Activated CD4-positive, alpha-beta T cell treated with anti-CD3 and anti-CD28 coated beads for 48 hours (primary cell): ENCODE measurements at regions not wholly inside any gene's neighbourhood (a gene's known extent, or its start where the extent isn't known, plus 50 kb on each side); places are given as distances from the start of the nearest gene placed in this dataset.

Experiments
- DNase-seq: peaks from one replicate; pipeline ENCODE4 v3.0.0-alpha.2; 2020

DNA sequence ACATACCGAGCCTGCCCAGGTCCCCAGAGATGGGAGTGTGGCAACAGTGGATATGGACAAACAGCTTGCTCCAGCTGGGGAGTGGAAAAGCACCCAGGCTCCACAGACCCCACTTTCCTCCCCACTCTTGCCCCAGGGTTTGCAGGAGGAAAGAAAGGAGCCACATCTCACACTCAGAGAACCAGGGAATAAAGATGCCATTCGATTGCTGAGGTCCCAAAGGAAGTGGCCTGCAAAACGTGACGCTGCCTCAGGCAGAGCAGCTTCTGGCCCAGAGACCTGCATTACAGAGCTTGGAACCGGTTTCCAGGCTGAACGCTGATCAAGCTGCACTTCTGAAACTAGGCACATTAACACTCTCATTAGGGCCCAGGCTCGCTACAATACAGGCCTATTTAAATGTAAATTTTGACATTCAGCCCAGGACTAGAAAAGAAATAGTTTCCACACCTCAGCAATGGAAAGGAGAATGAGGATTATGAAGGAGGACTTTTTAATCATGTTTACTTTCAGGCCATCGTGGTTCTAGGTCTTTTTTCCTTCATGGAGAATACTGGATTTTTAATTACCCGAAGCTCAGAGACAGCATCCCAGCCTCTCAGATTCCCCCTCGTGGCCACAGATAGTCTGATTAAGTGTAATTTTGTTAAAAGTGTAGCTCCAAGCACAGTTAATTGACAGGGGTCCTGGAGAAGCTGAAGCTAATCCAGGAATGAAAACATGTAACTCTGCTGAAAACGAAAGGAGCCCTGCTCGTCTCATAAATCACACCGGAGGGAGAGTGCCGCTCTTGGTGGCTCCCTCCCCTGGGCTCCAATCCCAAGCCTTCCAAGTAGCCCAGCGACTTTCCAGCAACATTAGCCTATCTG lies 221.3 kb upstream of the RAB6C start:
- no peak for DNase-seq

DNA sequence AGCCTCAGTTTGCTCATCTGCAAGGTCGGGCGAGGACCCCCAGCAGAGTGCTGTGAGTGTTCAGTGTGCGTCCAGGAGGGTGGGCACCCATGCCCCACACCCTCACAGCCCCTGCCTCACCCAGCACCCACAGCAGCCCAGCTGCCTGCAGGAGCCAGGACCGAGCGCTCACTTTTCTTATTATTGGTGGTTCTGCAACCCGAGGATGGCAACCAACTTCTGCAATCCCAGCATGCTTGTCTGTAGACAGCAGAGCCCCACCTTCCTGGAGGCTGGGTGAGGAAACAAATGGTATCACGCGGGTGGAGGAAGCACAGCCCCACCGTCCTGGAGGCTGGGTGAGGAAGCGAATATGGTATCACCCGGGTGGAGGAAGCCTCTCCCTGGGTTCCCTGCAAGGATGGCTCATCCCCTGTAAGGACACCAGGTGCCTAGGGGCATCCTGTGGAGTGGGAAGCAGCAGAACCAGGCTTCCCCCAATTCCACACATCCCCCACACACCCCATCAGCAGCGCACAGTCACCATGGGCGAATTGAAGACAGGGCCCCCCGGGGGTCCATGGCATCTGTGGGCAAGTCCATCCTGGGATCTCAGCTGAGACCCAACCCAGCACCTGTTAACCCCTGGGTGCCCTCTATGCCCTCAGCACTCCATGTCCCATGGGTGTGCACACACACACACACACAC lies 220.5 kb upstream of the RAB6C start:
- no peak for DNase-seq

DNA sequence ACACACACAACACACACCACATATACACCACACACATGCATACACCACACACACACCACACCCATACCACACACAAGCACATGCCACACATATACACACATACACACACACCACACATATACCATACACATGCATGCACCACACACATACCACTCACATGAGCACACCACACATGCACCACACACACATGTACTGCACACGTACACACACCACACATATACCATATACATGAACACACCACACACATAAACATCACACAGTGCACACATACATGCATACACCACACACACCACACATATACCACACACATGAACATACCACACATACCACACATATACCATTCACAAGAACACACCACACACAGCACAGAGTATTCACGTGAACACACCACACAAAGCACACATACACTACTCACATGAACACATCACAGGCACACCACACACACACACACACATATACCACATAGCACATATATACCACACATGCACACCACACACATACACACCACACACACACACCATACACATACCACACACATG lies 219.9 kb upstream of the RAB6C start:
- no peak for DNase-seq

DNA sequence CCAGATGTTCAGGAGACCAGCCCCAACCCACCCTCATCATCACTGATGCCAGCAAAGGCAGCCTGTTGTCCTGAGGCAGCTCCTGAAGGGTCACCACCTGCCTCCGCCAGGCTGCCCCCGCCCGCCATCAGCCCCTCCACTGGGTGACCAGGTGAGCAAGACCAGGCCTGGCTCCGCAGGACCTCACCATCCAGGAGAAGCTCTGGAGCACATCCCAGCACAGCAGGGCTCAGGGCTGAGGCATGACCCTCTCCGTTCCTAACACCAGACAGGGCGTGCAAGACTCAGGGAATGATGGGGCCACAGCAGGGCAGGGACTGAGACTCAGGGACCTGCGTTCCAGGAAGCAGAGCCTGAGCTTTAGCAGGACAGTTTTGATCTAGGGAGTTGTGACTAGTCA lies 218.8 kb upstream of the RAB6C start:
- DNase-seq, result no peak

DNA sequence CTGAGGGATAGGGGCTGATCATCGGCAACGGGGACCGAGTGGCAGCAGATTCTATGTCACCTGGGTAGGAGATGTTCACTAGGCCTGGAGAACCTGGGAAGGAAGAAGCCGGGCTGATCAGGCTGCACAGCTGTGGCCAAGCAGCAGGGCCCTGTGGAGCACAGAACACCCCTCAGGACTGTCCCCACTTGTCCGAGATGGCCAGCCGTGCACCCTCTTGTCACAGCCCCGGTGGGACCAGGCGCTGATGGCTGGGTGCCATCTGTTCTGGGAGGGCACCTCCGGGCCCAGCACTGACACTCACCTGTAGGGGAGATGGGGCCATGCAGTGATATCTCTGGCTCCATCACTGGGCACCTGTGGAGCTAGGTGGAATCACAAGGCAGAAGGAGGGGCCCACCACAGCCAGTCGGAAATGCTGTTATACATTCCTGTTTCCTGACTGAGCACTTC lies 217.9 kb upstream of the RAB6C start:
- no peak for DNase-seq

DNA sequence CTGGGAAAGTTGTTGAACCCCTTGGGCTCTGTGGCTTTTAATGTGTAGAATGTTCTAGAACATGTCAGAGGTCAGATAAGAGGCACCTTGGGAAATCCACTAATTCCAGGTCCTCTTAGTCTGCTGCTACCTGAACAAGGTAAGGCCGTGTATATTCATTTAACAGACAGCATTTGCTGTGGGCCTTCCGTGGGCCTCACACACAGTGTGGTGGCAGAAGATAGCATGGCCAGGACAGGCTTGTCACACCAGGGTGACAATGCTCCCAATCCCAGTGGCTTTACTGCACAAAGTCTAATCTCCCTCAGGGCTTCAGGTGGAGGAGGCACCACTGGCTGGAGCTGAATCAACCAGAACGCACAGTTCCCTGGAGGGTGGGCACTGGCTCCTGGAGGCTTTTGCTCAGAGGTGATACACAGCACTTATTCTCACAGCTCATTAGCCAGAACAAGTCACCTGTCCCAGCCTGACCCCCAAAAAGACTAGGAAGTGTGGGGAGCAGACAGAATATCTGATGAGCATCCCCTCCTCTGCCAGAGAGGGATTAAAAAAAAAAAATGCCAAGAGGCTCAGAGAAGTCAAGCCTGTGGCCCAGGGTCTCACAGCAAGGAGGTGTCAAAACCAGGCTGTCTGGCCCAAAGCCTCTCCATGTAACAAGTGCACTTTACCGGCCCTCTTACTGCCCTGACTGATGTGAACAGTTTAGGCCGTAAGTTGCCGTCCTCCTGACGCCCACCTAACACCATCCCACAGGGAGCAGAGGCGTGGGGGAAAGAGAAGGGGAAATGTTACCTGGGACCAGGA lies 216.9 kb upstream of the RAB6C start:
- no peak for DNase-seq

DNA sequence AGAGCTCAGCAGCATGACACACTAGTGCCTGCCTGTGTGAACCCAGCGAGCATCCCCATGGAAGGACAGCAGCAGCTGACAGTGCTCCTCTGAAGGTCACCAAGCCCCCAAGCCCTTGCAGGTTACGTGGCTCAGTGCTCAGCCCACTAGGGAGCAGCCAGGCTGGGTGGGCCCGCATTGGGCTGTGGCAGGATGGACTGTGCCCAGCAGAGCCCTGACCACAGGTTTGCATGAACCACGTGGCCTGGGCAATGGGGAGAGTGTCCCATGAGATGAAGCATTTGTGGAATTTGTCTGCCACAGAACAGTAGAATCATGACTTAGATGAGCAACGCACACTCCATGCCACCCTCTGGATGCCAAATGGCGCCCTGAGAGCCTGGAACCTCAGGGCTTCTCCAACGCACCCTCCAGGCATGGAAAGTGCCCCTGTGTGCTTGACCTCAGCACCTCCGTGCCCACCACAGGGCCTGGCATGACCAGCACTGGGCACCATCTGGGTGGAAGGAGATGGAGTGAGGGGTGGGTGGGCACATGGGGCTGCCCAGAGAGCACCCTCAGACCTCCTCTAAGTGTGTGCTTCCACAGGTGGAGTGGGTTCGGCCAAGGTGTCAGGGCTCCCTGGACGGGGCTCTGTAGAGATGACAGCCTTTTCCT lies 216.1 kb upstream of the RAB6C start:
- DNase-seq, result no peak

DNA sequence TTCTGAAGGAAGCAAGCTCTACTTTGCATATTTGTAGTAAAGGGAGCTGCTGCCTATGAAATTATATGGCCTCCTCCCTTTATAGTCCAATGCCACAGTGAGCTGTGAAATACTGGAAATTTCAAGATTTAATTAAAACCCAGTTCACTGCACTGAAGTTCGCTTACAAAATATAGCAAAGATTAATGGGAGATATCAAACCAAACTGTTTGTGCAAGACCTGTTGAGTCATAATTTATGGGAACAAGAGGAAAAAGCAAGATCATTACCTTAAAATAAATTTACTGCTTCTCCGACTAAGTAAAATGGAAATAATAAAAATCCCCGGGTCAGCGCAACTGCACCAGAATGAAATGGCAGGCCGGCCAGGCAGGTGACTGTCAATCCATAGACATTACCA lies 215.5 kb upstream of the RAB6C start:
- DNase-seq, result no peak

DNA sequence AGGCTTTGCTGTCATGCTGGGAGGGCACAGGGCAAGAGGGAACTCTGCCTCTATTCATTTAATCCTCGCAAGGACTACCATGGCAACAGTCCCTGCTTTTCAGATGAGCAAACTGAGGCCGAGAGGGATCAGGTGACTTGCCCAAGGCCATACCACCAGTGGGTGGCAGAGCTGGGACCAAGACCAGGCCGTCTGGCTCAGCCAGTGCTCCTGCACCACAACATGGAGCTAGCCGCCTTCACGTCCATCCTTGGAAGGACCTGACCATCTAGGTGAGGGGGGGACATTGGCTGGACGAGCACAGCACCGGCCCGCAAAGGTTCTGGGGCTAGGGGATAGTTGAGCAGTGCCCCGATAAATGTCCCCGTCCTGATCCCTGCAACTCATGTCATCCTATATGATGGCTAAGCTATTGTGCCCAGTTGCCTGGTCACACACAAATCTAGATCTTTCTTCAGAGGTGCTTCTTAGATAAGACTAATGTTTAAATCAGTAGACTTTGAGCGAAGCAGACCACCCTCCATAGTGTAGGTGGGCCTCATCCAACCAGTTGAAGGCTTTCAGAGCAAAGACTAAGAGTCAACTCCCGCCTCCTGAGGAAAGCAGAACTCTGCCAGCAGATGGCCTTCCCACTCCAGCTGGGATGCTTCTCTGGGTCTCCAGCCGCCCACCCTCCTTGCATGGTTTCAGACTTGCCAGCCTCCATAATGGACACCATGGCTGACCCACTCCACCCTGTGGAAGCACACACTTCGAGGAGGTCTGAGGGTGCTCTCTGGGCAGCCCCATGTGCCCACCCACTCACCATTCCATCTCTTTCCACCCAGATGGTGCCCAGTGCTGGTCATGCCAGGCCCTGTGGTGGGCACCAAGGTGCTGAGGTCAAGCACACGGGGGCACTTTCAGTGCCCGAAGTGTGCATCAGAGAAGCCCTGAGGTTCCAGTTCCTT lies 214.8 kb upstream of the RAB6C start:
- DNase-seq, result no peak

DNA sequence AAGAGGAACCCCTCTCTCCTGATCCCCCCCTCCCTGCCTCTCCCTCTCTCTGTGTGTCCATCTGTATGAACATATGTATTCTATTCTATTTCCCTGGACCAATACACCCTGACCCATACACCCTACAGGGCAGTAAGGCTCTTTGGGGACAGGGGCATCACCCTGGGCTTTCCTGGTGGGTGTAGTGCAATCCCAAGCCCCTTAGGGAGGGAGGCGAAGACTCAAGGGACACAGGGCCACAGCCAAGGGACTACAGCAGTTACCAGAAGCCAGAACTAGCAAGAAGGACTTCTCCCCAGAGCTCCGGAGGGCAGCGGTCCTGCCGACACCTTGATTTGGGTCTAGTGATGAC lies 214.2 kb upstream of the RAB6C start:
- no peak for DNase-seq

DNA sequence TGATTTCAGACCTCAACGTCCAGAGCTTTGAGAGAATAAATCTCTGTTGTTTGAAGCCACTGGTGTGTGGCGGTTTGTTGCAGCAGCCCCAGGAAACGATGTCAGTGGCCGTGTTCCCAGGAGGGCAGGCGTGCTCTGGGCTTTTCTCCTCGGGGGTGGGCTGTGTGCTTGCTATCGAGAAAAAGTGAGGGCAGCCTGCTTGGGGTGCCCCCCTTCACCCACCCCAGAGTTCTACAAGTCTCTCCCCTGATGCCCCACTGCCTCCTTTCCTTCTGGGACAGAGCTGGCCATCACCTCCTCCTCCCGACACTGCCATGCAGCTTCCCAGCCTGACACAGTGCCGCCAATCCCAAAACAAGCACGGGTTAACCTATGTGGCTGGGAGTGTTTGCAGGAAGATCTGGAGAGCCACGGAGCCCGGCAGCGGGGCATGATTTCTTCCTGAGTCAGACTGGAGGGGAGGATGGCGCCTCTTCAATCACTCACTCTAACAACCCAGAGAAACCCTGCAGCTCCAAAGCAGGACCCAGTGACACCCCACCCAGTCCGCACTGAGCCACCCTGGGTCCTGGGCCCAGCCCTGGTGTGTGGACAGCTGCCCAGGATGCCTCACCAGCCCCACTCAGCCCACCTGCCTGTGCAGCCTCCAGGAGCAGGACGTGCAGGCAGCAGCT lies 213.7 kb upstream of the RAB6C start:
- no peak for DNase-seq

DNA sequence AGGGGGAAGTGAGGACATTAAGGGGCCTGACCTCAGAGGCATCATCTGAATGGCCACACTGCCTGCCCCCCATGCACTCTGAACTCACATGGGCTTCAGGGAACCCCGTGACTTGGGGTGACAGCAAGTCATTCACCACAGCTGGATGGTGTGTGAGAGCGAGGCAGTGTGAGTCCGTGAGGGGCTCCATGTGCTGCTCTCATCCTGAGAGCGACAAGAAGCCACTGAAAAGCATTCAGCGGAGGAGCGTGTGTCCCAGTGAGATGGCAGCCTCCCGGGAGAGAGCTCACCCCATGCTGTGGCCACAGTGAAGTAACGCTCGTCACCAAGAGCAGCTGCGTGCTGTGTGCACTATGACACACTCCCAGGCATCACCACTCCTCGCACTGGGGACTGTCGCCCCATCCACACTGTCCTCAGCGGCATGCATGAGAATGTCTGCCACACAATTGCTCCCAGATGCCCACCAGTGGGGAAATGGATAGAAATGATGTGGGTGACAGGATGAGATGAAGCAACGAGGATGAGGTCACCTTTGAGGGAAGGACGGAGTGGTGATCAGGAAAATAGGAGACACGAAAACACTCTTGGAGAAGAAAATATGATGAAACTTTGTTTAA lies 213.0 kb upstream of the RAB6C start:
- no peak for DNase-seq

DNA sequence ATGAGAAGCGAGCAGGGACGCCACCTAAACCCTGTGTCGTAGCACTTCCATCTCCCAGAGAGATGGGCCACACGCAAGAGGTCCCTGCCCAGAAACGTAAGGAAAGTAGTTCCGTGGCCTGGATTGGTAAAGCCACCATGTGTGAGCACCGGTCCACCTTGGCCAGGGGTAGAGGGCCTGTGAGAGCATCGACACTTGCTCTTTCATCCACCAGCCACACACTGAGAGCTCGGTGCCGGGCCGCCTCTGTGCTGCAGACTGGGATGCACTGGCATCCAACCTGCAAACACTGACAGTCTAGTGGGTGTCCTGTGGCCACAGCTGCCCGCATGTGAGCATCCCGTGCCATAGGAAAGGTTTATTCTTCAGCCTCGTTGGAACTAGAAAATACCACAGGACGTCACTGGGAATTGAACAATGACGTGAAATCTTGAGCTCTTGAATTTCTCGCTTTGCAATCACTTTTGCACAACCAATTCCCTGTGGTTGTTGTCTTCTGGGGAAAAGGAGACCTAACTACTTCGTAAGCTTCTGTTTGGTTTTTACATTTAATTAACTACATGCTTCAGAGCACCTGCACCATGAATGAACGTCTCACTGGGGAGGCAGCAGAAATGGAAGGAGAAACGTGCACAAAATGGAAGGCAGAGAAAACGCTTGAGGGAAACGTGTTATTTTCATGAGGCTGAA lies 212.0 kb upstream of the RAB6C start:
- no peak for DNase-seq

DNA sequence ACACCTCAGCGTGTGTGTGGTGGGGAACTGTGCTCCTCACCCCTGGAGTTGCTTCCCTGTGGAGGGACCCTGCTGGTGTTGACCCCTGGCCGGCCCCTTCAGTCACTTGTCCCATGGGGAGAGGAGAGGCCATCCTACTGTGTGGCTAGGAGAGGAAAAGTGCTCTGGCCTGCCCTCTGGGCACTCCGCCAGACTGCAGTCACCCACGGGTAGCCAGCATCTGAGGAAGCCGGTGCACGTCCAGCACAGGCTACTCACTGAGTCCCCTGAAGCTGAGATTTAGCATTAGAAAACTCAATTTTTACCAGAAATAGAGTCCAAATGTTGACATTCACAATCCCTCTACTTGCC lies 211.5 kb upstream of the RAB6C start:
- DNase-seq, result no peak

DNA sequence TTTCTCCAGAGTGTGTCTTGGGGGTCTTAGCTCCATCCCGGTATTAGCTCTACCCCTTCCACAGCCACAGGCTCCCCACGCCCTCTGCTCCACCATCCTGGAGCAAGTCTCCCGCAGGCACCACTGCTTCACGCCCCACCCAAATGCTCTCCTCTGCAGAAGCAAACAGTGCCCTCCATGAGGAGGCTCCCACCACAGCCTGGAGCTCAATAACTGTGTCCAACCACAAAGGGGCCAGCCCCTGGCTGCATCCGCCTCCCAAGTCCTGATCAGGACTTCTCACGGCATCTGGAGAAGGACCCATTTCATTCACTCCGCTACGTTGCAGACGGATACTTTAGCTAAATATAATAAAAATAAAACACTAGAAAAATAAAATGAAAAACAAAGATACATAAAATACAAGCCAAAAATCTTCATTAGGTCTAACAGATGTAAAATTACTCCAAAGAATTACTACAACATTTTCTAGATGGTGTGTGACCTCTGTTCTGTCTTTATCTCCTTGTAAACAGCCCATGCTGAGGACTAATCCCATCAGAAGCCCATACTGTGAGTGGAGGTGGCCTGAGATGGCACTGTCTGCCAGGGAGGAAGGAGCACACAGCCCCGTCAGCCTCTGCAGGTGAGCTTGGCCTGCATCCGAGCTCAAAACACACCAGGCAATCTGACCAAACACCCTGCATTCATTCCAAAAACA lies 210.8 kb upstream of the RAB6C start:
- DNase-seq, result no peak

DNA sequence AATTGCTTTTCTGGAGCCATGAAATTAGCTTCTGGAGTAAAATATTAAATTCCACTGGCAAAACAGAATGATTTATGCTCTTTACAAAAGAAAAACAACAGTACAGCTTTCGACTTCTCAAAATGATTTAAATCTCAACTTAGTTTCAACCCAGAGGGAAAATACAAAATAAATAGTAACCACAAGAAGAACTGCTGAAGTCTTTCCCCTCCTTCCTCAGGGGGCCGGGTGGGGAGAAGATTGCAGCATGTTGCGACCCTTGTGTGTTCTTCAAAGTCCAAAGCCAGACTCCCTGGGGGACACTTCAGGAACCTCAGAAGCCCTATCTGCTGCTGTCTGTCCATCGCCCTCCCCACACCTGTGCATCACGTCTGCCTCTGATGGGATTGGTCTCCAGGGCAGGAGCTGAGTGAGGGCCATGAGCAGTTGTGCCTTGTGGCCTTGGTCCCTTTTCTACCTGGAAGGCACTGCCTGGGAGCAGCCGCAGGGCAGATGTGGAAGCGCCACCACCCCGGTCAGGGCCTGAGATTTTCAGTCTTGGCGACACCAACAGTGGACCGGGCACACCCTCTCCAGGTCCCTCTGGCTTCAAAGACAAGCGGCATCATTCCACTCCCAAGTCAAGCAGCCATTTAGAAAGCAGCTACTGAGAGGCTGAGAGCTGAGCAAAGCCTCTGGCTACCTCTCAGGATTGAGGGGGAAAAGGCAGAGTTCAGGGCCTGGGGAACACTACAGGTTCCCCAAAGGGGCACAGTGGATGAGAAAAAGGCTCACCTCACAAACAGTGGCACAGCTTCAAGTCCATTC lies 210.1 kb upstream of the RAB6C start:
- no peak for DNase-seq

DNA sequence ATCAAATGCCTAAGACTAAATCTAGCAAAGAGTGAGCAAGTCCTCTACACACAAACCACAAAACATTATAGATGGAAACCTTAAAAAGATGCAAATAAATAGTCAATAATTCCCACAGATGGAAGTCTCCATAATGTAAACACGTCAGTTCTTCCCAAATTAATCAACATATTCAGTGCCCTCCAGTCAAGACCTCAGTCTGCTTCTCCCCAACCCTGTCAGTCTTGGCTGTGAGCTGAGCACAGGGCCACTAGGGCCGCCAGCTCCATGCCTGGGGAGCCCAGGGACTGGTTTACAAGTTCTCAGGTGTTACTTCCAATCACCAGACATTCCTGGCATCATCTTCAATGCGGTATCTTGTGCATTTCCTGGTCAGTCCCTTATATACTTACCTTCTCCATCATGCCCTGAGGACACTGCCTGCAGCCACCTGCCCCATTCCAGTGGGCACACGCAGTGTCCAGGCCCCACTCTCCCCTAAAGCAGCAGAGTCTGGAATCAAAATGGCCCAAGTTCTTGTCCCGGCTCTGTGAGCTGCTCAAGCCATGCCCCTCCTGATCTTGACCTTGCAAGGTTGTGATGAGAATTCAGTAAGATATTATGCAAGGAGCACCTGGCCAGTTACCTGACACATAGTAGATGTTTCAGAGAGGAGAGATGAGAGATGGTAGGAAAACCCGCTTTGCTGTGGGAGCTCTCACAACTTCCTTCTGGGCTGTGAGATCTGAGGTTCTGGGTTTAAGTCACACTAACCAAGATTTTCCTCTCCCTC lies 207.9 kb upstream of the RAB6C start:
- no peak for DNase-seq

DNA sequence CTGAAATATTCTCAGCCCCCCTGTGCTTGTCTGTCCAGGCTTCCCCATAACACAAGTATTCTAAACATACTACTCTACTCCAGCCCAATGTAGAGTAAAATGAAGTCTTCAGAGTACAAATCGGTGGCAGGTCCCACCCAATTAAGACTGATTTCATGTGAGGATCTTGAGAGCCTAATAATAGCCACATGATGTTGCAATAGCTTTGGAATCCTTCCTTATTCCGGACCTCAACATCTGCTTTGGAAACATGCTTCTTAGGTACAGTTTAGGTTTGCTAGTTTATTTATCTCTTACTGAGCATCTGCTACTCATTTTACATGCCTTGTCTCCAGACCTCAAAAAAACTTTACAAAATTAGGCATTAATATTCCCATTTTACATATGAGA lies 207.3 kb upstream of the RAB6C start:
- no peak for DNase-seq
